H1 (cell line): ENCODE measurements at regions not wholly inside any gene's neighbourhood (a gene's known extent, or its start where the extent isn't known, plus 50 kb on each side); places are given as distances from the start of the nearest gene placed in this dataset.

ENCODE experiments used
- CTCF ChIA-PET: fragments of 300-600 bp; sonication (Branson Sonifier 250); formaldehyde crosslinking; loops from one replicate; lab custom pipeline; 2021; ENCODE audit not compliant: partially characterized antibody; lab: Charles Lee
- POLR2A ChIA-PET: fragments of 300-600 bp; sonication (Branson Sonifier 250); formaldehyde crosslinking; loops from one replicate; lab custom pipeline; 2021; ENCODE audit warnings: inconsistent platforms; ENCODE audit not compliant: partially characterized antibody; lab: Charles Lee
- DNase-seq, 2 experiments: peaks; one replicate each; pipeline versions ENCODE4 v3.0.0 to v3.0.0-alpha.2; 2010 to 2022; ENCODE audit warnings: low spot score in 2 of 2, low read depth in 1 of 2, mixed read lengths in 1 of 2
- FAIRE-seq: peaks from 2 replicates; lab custom pipeline; 2011; peaks lifted over from hg19 to GRCh38; lab: Jason Lieb, UNC
- H2AFZ ChIP-seq: 2 replicates; pipeline ENCODE4 v1.8.1; 2012; ENCODE audit warnings: low read length, inconsistent platforms
- H2AK5ac ChIP-seq: 2 replicates; pipeline ENCODE4 v1.6.1; 2013; ENCODE audit warnings: low read depth, low read length
- H2BK120ac ChIP-seq: replicated peaks from 2 replicates; pipeline ENCODE3; 2013; ENCODE audit warnings: low read depth, low read length, inconsistent platforms
- H2BK12ac ChIP-seq: 2 replicates; pipeline ENCODE4 v1.6.1; 2013; ENCODE audit warnings: low read depth, low read length
- H2BK15ac ChIP-seq: 2 replicates; pipeline ENCODE4 v1.6.1; 2013; ENCODE audit warnings: low read length
- H2BK20ac ChIP-seq: 2 replicates; pipeline ENCODE4 v1.6.1; 2013; ENCODE audit warnings: low read length
- H2BK5ac ChIP-seq: 2 replicates; pipeline ENCODE4 v1.6.1; 2013; ENCODE audit warnings: low read depth, low read length
- H3K14ac ChIP-seq: 2 replicates; pipeline ENCODE4 v1.6.1; 2013; ENCODE audit warnings: inconsistent platforms; ENCODE audit not compliant: insufficient read length
- H3K18ac ChIP-seq: 2 replicates; pipeline ENCODE4 v1.6.1; 2013; ENCODE audit warnings: low read length; ENCODE audit errors: extremely low read depth
- H3K23ac ChIP-seq: 2 replicates; pipeline ENCODE4 v1.6.1; 2013; ENCODE audit warnings: inconsistent platforms; ENCODE audit not compliant: insufficient read length
- H3K23me2 ChIP-seq: 2 replicates; pipeline ENCODE4 v1.6.1; 2013; ENCODE audit warnings: low read depth, low read length
- H3K27ac ChIP-seq: 2 replicates; pipeline ENCODE4 v1.6.1; 2011; ENCODE audit warnings: low read depth, low read length, inconsistent platforms
- H3K27me3 ChIP-seq, 4 experiments: replicated peaks in 1 of 4; 1 replicate in 1 of 4; 2 replicates in 3 of 4; pipeline versions ENCODE4 v1.6.1 to v1.8.1; 2011 to 2013; ENCODE audit warnings: low read length in 3 of 4, mild to moderate bottlenecking in 3 of 4, inconsistent platforms in 2 of 4, mixed read lengths in 2 of 4, moderate library complexity in 1 of 4; ENCODE audit not compliant: control insufficient read depth in 3 of 4, insufficient read depth in 3 of 4; ENCODE audit errors: extremely low read depth in 1 of 4
- H3K36me3 ChIP-seq, 4 experiments: 2 replicates each; pipeline versions ENCODE4 v1.6.1 to v1.8.1; 2011 to 2013; ENCODE audit warnings: mild to moderate bottlenecking in 4 of 4, low read length in 3 of 4, moderate library complexity in 2 of 4, control low read depth in 1 of 4, inconsistent platforms in 1 of 4; ENCODE audit not compliant: insufficient read depth in 4 of 4, control insufficient read depth in 2 of 4
- H3K4ac ChIP-seq: replicated peaks from 2 replicates; pipeline ENCODE3; 2013; ENCODE audit warnings: low read length, low read depth, mixed read lengths, inconsistent platforms; ENCODE audit not compliant: insufficient read length
- H3K4me1 ChIP-seq, 4 experiments: replicated peaks in 1 of 4; 1 replicate in 1 of 4; 2 replicates in 3 of 4; pipeline versions ENCODE4 v1.6.1 to v1.8.1; 2011 to 2013; ENCODE audit warnings: low read length in 3 of 4, inconsistent platforms in 2 of 4, mixed read lengths in 1 of 4; ENCODE audit not compliant: insufficient read depth in 4 of 4, control insufficient read depth in 3 of 4
- H3K4me2 ChIP-seq, 2 experiments: 2 replicates each; pipeline versions ENCODE4 v1.6.1 to v1.8.1; 2011 to 2013; ENCODE audit warnings: low read depth in 2 of 2, low read length in 2 of 2, control low read depth in 1 of 2, inconsistent platforms in 1 of 2, mild to moderate bottlenecking in 1 of 2; ENCODE audit not compliant: insufficient read depth in 1 of 2
- H3K4me3 ChIP-seq, 4 experiments: fragments of 200-600, 300-600 bp in 1 of 4; sonication (generic), shearing (Covaris generic), sonication (Bioruptor Twin) in 1 of 4; 2 replicates each; pipeline versions ENCODE4 v1.5.1 to v1.8.1; 2011 to 2016; ENCODE audit warnings: low read length in 4 of 4, low read depth in 3 of 4, control low read depth in 2 of 4, inconsistent platforms in 2 of 4, mild to moderate bottlenecking in 2 of 4, mixed read lengths in 1 of 4, moderate library complexity in 1 of 4; ENCODE audit not compliant: insufficient read depth in 2 of 4; ENCODE audit errors: extremely low read depth in 1 of 4
- H3K56ac ChIP-seq: replicated peaks from 2 replicates; pipeline ENCODE3; 2013; ENCODE audit warnings: low read depth, mild to moderate bottlenecking, mixed read lengths, low read length, inconsistent platforms; ENCODE audit not compliant: insufficient read length
- H3K79me1 ChIP-seq: 2 replicates; pipeline ENCODE4 v1.6.1; 2013; ENCODE audit warnings: low read depth, low read length, control low read depth
- H3K79me2 ChIP-seq, 2 experiments: 2 replicates each; pipeline versions ENCODE4 v1.6.1 to v1.8.1; 2012 to 2013; ENCODE audit warnings: low read length in 2 of 2, mild to moderate bottlenecking in 2 of 2, inconsistent platforms in 1 of 2; ENCODE audit not compliant: insufficient read depth in 2 of 2, control insufficient read depth in 1 of 2
- H3K9ac ChIP-seq, 4 experiments: replicated peaks in 1 of 4; 1 replicate in 1 of 4; 2 replicates in 3 of 4; pipeline versions ENCODE4 v1.6.1 to v1.8.1; 2011 to 2013; ENCODE audit warnings: low read depth in 3 of 4, low read length in 3 of 4, control low read depth in 2 of 4, mild to moderate bottlenecking in 2 of 4, moderate library complexity in 2 of 4, inconsistent platforms in 1 of 4; ENCODE audit errors: extremely low read depth in 1 of 4
- H3K9me3 ChIP-seq, 2 experiments: 2 replicates each; pipeline versions ENCODE4 v1.6.1 to v1.8.1; 2012 to 2013; ENCODE audit warnings: mild to moderate bottlenecking in 2 of 2, moderate library complexity in 2 of 2, control low read depth in 1 of 2, inconsistent platforms in 1 of 2, low read depth in 1 of 2, low read length in 1 of 2, mixed read lengths in 1 of 2; ENCODE audit not compliant: insufficient read depth in 2 of 2
- H4K20me1 ChIP-seq, 2 experiments: replicated peaks in 1 of 2; 2 replicates each; pipeline versions ENCODE3 to v1.8.1; 2011 to 2013; ENCODE audit warnings: inconsistent platforms in 2 of 2, low read length in 2 of 2, mild to moderate bottlenecking in 1 of 2; ENCODE audit not compliant: insufficient read depth in 2 of 2, control insufficient read depth in 1 of 2
- H4K5ac ChIP-seq: 2 replicates; pipeline ENCODE4 v1.6.1; 2013; ENCODE audit warnings: low read length, low read depth, mixed read lengths, inconsistent platforms; ENCODE audit not compliant: insufficient read length
- H4K8ac ChIP-seq: 2 replicates; pipeline ENCODE4 v1.8.0; 2013; ENCODE audit warnings: mild to moderate bottlenecking, moderate library complexity, low read length, inconsistent platforms; ENCODE audit not compliant: insufficient read depth; ENCODE audit errors: extremely low read depth
- H4K91ac ChIP-seq: replicated peaks from 2 replicates; pipeline ENCODE3; 2013; ENCODE audit warnings: low read length, mixed read lengths, inconsistent platforms; ENCODE audit not compliant: insufficient read length
- EZH2 ChIP-seq: fragments of 200-600 bp; sonication (generic); IDR thresholded peaks from 2 replicates; pipeline ENCODE4 v1.7.1; 2012; ENCODE audit warnings: low read depth, mild to moderate bottlenecking, moderate library complexity, low read length, inconsistent platforms; ENCODE audit not compliant: severe bottlenecking
- KDM1A ChIP-seq: fragments of 200-600, 300-600 bp; sonication (generic); IDR thresholded peaks from 2 replicates; pipeline ENCODE4 v1.7.1; 2016; ENCODE audit warnings: mild to moderate bottlenecking, low read length, borderline replicate concordance
- KDM4A ChIP-seq: IDR thresholded peaks from one replicate; pipeline ENCODE4 v1.7.1; 2012; ENCODE audit warnings: low read depth, mild to moderate bottlenecking, moderate library complexity, low read length, inconsistent platforms; ENCODE audit not compliant: severe bottlenecking
- MAFK ChIP-seq: IDR thresholded peaks from 2 replicates; pipeline ENCODE4 v1.6.1; 2012; ENCODE audit warnings: low read depth, mild to moderate bottlenecking, improper control_type of control experiment, low read length
- PHF8 ChIP-seq: fragments of 200-600 bp; sonication (generic); conservative IDR thresholded peaks from 2 replicates; pipeline ENCODE4 v1.7.1; 2012; ENCODE audit warnings: low read depth, mild to moderate bottlenecking, inconsistent platforms, low read length, moderate library complexity
- SIX5 ChIP-seq: IDR thresholded peaks from 2 replicates; pipeline ENCODE4 v1.6.1; 2011; ENCODE audit warnings: mild to moderate bottlenecking, low read depth, low read length
- SP1 ChIP-seq: IDR thresholded peaks from 2 replicates; pipeline ENCODE4 v1.6.1; 2011; ENCODE audit warnings: low read depth, low read length
- TAF1 ChIP-seq: IDR thresholded peaks from 2 replicates; pipeline ENCODE4 v1.6.1; 2011; ENCODE audit warnings: mild to moderate bottlenecking, low read depth, low read length
- YY1 ChIP-seq: IDR thresholded peaks from 2 replicates; pipeline ENCODE4 v1.6.1; 2011; ENCODE audit warnings: low read depth, mild to moderate bottlenecking, low read length
- WGBS, 2 experiments: shearing (Covaris generic) in 1 of 2; methylation state at CpG; one replicate each; pipeline versions ENCODE4 v1.1.6 to v1.1.7; 2013 to 2015; ENCODE audit warnings: low lambda C conversion rate in 2 of 2, mixed read lengths in 2 of 2, inconsistent platforms in 1 of 2, low coverage in 1 of 2, missing lambda C conversion rate in 1 of 2; ENCODE audit not compliant: insufficient replicate concordance in 2 of 2, insufficient coverage in 1 of 2, insufficient read length in 1 of 2; ENCODE audit errors: extremely low coverage in 1 of 2, missing lambda C conversion rate in 1 of 2; 5-methylcytosine and 5-hydroxymethylcytosine counted together
- TF ChIP-seq, protein P1 (sequence below): IDR thresholded peaks from 2 replicates; pipeline ENCODE4 v1.6.1; 2012; ENCODE audit warnings: inconsistent platforms
- TF ChIP-seq, protein P2 (sequence below): IDR thresholded peaks from 2 replicates; pipeline ENCODE4 v1.6.1; 2011; ENCODE audit warnings: low read depth, mild to moderate bottlenecking, low read length; ENCODE audit not compliant: insufficient read depth

DNA sequence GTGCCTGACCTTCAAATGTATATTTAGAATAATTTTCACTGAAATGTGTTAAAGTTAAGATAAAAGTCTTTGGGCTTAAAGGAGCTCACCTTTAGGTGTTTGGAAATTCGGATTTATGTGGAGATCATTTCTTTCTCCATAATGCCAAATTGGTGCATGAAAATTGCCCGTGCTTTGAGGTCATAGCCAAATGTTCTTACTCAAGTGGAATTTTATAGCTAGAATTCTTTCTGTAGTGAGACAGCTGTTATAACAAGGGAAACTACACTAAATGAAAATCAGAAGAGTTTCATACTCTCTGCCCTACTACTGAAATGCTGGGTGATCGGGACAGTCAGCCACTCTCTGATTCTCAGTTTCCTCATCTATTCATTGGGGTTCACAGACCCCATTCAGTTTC, 89.5 kb upstream of the DBX1 start:
- no peak overlapping the region for H4K5ac ChIP-seq
- 92% methylated on average over 3 of the region's 3 CpGs; no CpG with 5 or more reads in 1 of the 2 experiments for WGBS, 2 experiments
- no peak overlapping the region for H2BK5ac ChIP-seq
- no peak overlapping the region for H3K14ac ChIP-seq
- no peak overlapping the region for H2AFZ ChIP-seq
- H4K91ac ChIP-seq: no peak overlapping the region
- no peak overlapping the region for H2BK120ac ChIP-seq
- H3K27ac ChIP-seq: no peak overlapping the region
- H3K4ac ChIP-seq: no peak overlapping the region
- no peaks in the 10 kb centered on the region for H3K23me2 ChIP-seq
- no peak overlapping the region for H3K23ac ChIP-seq
- no peak for DNase-seq
- H3K4me2 ChIP-seq: no peak overlapping the region
- TF ChIP-seq KDM4A (no peak), TAF1 (no peak), EZH2 (no peak), MAFK (no peak), KDM1A (no peak), YY1 (no peak), SP1 (no peak), PHF8 (no peak), SIX5 (no peak)
- TF ChIP-seq, protein P1, sequence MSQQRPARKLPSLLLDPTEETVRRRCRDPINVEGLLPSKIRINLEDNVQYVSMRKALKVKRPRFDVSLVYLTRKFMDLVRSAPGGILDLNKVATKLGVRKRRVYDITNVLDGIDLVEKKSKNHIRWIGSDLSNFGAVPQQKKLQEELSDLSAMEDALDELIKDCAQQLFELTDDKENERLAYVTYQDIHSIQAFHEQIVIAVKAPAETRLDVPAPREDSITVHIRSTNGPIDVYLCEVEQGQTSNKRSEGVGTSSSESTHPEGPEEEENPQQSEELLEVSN: no peak
- TF ChIP-seq, protein P2, sequence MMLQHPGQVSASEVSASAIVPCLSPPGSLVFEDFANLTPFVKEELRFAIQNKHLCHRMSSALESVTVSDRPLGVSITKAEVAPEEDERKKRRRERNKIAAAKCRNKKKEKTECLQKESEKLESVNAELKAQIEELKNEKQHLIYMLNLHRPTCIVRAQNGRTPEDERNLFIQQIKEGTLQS: no peak
- peaks cover 2 to 8% (median 5%) of the 10 kb centered on the region in 4 experiments; a peak in 4 of 7 replicates for H3K4me1 ChIP-seq
- no peak overlapping the region for H2AK5ac ChIP-seq
- H4K8ac ChIP-seq: no peak overlapping the region
- H3K27me3 ChIP-seq: peaks cover 0 to 3% (median 2%) of the 10 kb centered on the region in 4 experiments; a peak in 2 of 7 replicates
- no peaks in the 10 kb centered on the region for H3K9me3 ChIP-seq
- H3K79me2 ChIP-seq: no peaks in the 10 kb centered on the region
- no peak overlapping the region for H2BK20ac ChIP-seq
- no peak overlapping the region for H3K9ac ChIP-seq
- no peak overlapping the region for H2BK15ac ChIP-seq
- H3K18ac ChIP-seq: no peak overlapping the region
- no peaks in the 10 kb centered on the region for H4K20me1 ChIP-seq
- ChIA-PET POLR2A (no interaction called here), CTCF (interaction anchor here (1.0 to 3.1 kb wide), 6 partner anchors 20 to 105 kb away, joined by 3 to 15 read pairs (median 3); no protein-coding TSS in a partner anchor)
- no peak overlapping the region for H3K56ac ChIP-seq
- no peak overlapping the region for H3K4me3 ChIP-seq
- H2BK12ac ChIP-seq: no peak overlapping the region
- H3K79me1 ChIP-seq: no peaks in the 10 kb centered on the region
- H3K36me3 ChIP-seq: no peaks in the 10 kb centered on the region
- no peak for FAIRE-seq
